ENCODE measurements at regions not wholly inside any gene's neighbourhood (a gene's known extent, or its start where the extent isn't known, plus 50 kb on each side); places are given as distances from the start of the nearest gene placed in this dataset.
A peak's percentile ranks its signal among the peaks of the same experiment; 100 is the strongest.
"Not testable (repeated sequence)": the region's sequence is repeated elsewhere in the genome, so short reads cannot be mapped to it uniquely, and the experiment has no call there.

- no peak for DNase-seq
- Histone ChIP-seq H2AK5ac (ENCODE audit: low read length) (no peak overlapping the region), H3K4me3 (ENCODE audit: low read length) (no peak overlapping the region), H3K79me1 (ENCODE audit: low read length) (no peaks in the 10 kb centered on the region), H3K23ac (ENCODE audit: low read length) (no peak overlapping the region), H3K27ac (ENCODE audit: low read depth, low read length) (no peak overlapping the region), H3K4me1 (ENCODE audit: control insufficient read depth, low read depth, low read length) (no peaks in the 10 kb centered on the region), H3K79me2 (ENCODE audit: control insufficient read depth, insufficient read depth, low read length) (no peaks in the 10 kb centered on the region), H3K9ac (ENCODE audit: low read length) (no peak overlapping the region), H4K5ac (ENCODE audit: low read length) (no peak overlapping the region), H3K4ac (ENCODE audit: low read depth, low read length) (no peak overlapping the region), H3K36me3 (ENCODE audit: control insufficient read depth, insufficient read depth, low read length) (no peaks in the 10 kb centered on the region), H3K27me3 (ENCODE audit: insufficient read depth, low read length, poor library complexity) (no peaks in the 10 kb centered on the region), H3K4me2 (ENCODE audit: low read length) (no peak overlapping the region), H2BK120ac (ENCODE audit: low read depth, low read length) (no peak overlapping the region), H2BK5ac (ENCODE audit: low read length) (no peak overlapping the region), H4K8ac (ENCODE audit: low read depth, low read length) (no peak overlapping the region), H3K56ac (ENCODE audit: low read length) (no peak overlapping the region), H3K18ac (ENCODE audit: low read length) (no peak overlapping the region), H2BK15ac (replicated peaks; ENCODE audit: low read depth) (no peak overlapping the region)
- WGBS (ENCODE audit: extremely low coverage, insufficient coverage, low lambda C conversion rate) = no CpG with 5 or more reads among the region's 5 CpGs
Observed at GRCh38 chrX:131649741-131650140, 105.9 kb downstream of the OR13H1 start.

DNA sequence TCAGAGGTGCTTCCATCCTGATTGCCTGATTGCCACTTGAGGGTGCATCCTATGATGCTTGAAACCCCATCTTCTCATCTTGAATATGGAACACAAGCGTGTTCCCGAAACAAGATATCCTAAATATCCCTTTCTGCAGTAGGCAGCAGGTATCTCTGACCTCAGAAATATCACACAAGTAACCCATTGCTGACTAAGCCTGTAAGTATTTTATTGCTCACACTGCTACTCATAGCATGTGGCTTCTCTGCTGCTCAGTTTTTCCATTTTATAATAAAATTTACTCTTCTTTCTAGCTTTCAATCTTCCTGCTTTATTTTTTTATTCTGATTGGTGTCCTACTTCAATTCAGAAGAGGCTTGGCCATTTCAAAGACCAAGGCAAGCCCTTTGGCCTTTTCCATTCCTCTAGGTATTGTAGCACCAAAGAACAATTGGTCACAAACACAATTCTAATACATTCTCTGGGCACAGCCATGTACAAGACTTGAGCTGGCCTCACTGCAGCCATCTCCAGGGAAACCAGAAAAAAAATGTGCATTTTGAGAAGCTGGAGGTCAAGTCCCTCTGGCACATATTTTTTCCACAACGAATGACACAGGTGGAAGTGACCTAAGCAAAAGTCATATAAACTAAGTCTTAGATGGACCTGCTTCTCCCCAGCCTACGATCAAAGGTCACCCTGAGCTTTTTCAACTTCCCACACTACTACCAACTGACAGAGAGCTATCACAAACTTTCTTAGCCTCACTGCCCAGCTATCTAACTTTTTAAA, 107.0 kb downstream of the OR13H1 start:
- no peaks in the 10 kb centered on the region for H3K79me1 ChIP-seq (ENCODE audit: low read length)
- H3K4me1 ChIP-seq (ENCODE audit: control insufficient read depth, low read depth, low read length) = no peaks in the 10 kb centered on the region
- no peak overlapping the region for H2BK15ac ChIP-seq (replicated peaks; ENCODE audit: low read depth)
- H3K56ac ChIP-seq (ENCODE audit: low read length) = no peak overlapping the region
- WGBS (ENCODE audit: extremely low coverage, insufficient coverage, low lambda C conversion rate) = no CpG with 5 or more reads among the region's 4 CpGs
- H3K27me3 ChIP-seq (ENCODE audit: insufficient read depth, low read length, poor library complexity) = no peaks in the 10 kb centered on the region
- H3K4me2 ChIP-seq (ENCODE audit: low read length) = no peak overlapping the region
- no peak overlapping the region for H3K4ac ChIP-seq (ENCODE audit: low read depth, low read length)
- no peak overlapping the region for H2AK5ac ChIP-seq (ENCODE audit: low read length)
- no peaks in the 10 kb centered on the region for H3K36me3 ChIP-seq (ENCODE audit: control insufficient read depth, insufficient read depth, low read length)
- DNase-seq = no peak
- H3K23ac ChIP-seq (ENCODE audit: low read length) = no peak overlapping the region
- H2BK120ac ChIP-seq (ENCODE audit: low read depth, low read length) = no peak overlapping the region
- H4K8ac ChIP-seq (ENCODE audit: low read depth, low read length) = no peak overlapping the region
- no peaks in the 10 kb centered on the region for H3K79me2 ChIP-seq (ENCODE audit: control insufficient read depth, insufficient read depth, low read length)
- no peak overlapping the region for H3K27ac ChIP-seq (ENCODE audit: low read depth, low read length)
- no peak overlapping the region for H2BK5ac ChIP-seq (ENCODE audit: low read length)
- no peak overlapping the region for H3K18ac ChIP-seq (ENCODE audit: low read length)
- H3K4me3 ChIP-seq (ENCODE audit: low read length) = no peak overlapping the region
- no peak overlapping the region for H4K5ac ChIP-seq (ENCODE audit: low read length)
- no peak overlapping the region for H3K9ac ChIP-seq (ENCODE audit: low read length)

DNA sequence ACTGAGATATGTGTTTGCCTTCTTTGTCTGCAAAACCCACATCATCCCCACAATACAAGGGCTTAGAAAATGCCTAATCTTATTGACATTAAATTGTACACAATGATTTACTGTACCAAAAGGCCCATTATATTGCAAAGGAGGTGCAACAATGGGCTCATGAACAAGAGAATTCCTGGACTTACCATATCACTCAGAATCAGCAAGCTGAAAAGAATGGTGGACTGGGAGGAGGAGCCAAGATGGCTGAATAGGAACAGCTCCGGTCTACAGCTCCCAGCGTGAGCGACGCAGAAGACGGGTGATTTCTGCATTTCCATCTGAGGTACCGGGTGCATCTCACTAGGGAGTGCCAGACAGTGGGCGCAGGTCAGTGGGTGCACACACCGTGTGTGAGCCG, 119.9 kb downstream of the OR13H1 start:
- H3K18ac ChIP-seq (ENCODE audit: low read length); H3K23ac ChIP-seq (ENCODE audit: low read length); H2AK5ac ChIP-seq (ENCODE audit: low read length); H4K8ac ChIP-seq (ENCODE audit: low read depth, low read length); H2BK120ac ChIP-seq (ENCODE audit: low read depth, low read length); H3K4me2 ChIP-seq (ENCODE audit: low read length); H2BK5ac ChIP-seq (ENCODE audit: low read length); H3K27ac ChIP-seq (ENCODE audit: low read depth, low read length); DNase-seq; H4K5ac ChIP-seq (ENCODE audit: low read length); H3K9ac ChIP-seq (ENCODE audit: low read length); H3K4me1 ChIP-seq (ENCODE audit: control insufficient read depth, low read depth, low read length); H3K4me3 ChIP-seq (ENCODE audit: low read length); H2BK15ac ChIP-seq (replicated peaks; ENCODE audit: low read depth); H3K79me1 ChIP-seq (ENCODE audit: low read length); H3K27me3 ChIP-seq (ENCODE audit: insufficient read depth, low read length, poor library complexity); H3K36me3 ChIP-seq (ENCODE audit: control insufficient read depth, insufficient read depth, low read length); H3K56ac ChIP-seq (ENCODE audit: low read length); H3K79me2 ChIP-seq (ENCODE audit: control insufficient read depth, insufficient read depth, low read length); H3K4ac ChIP-seq (ENCODE audit: low read depth, low read length): not testable (repeated sequence)
- no CpG with 5 or more reads among the region's 9 CpGs for WGBS (ENCODE audit: extremely low coverage, insufficient coverage, low lambda C conversion rate)

DNA sequence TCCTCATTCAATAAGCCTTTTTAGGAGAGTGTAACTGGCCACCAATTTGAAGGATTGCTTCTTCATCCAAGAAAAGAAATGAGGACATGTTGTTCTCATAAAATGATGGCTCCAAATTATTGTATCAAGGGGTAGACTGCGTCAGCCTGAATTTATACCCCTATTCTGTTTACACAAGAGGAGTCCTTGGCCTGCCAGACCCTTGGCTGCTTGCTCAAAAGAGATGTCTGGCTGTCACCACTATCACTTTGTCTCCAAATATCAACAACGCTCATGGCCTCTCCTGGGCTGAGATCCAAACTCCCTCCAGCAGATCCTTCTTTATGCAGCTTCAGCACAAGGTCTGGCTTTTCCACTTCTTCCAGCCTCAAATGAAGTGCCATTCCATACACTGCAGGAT, 127.9 kb downstream of the OR13H1 start:
- DNase-seq = no peak
- no peak overlapping the region for H3K4ac ChIP-seq (ENCODE audit: low read depth, low read length)

GRCh38 chrX:131675596-131676194, 131.8 kb downstream of the OR13H1 start:
- Histone ChIP-seq H3K27ac (ENCODE audit: low read depth, low read length) (no peak overlapping the region), H2BK5ac (ENCODE audit: low read length) (no peak overlapping the region), H2AK5ac (ENCODE audit: low read length) (no peak overlapping the region), H3K56ac (ENCODE audit: low read length) (no peak overlapping the region), H3K23ac (ENCODE audit: low read length) (no peak overlapping the region), H4K5ac (ENCODE audit: low read length) (no peak overlapping the region), H3K79me2 (ENCODE audit: control insufficient read depth, insufficient read depth, low read length) (no peaks in the 10 kb centered on the region), H3K4me1 (ENCODE audit: control insufficient read depth, low read depth, low read length) (no peaks in the 10 kb centered on the region), H2BK120ac (ENCODE audit: low read depth, low read length) (no peak overlapping the region), H3K27me3 (ENCODE audit: insufficient read depth, low read length, poor library complexity) (no peaks in the 10 kb centered on the region), H2BK15ac (replicated peaks; ENCODE audit: low read depth) (no peak overlapping the region), H3K4me3 (ENCODE audit: low read length) (no peak overlapping the region), H3K79me1 (ENCODE audit: low read length) (no peaks in the 10 kb centered on the region), H3K18ac (ENCODE audit: low read length) (no peak overlapping the region), H3K36me3 (ENCODE audit: control insufficient read depth, insufficient read depth, low read length) (no peaks in the 10 kb centered on the region), H4K8ac (ENCODE audit: low read depth, low read length) (no peak overlapping the region), H3K4me2 (ENCODE audit: low read length) (no peak overlapping the region), H3K4ac (ENCODE audit: low read depth, low read length) (no peak overlapping the region), H3K9ac (ENCODE audit: low read length) (no peak overlapping the region)
- no CpG with 5 or more reads among the region's 1 CpG for WGBS (ENCODE audit: extremely low coverage, insufficient coverage, low lambda C conversion rate)
- peak; percentile 49 for DNase-seq

More for the DNA sequence above, 127.9 kb downstream of the OR13H1 start:
- H4K5ac ChIP-seq (ENCODE audit: low read length) = no peak overlapping the region
- H3K79me2 ChIP-seq (ENCODE audit: control insufficient read depth, insufficient read depth, low read length) = no peaks in the 10 kb centered on the region
- H2BK15ac ChIP-seq (replicated peaks; ENCODE audit: low read depth) = no peak overlapping the region
- H4K8ac ChIP-seq (ENCODE audit: low read depth, low read length) = no peak overlapping the region
- no peaks in the 10 kb centered on the region for H3K27me3 ChIP-seq (ENCODE audit: insufficient read depth, low read length, poor library complexity)
- no peak overlapping the region for H3K56ac ChIP-seq (ENCODE audit: low read length)
- H3K4me1 ChIP-seq (ENCODE audit: control insufficient read depth, low read depth, low read length) = no peaks in the 10 kb centered on the region
- H3K36me3 ChIP-seq (ENCODE audit: control insufficient read depth, insufficient read depth, low read length) = no peaks in the 10 kb centered on the region
- no peak overlapping the region for H3K9ac ChIP-seq (ENCODE audit: low read length)
- no peak overlapping the region for H3K4me2 ChIP-seq (ENCODE audit: low read length)
- H2BK120ac ChIP-seq (ENCODE audit: low read depth, low read length) = no peak overlapping the region
- no peak overlapping the region for H3K27ac ChIP-seq (ENCODE audit: low read depth, low read length)
- no peak overlapping the region for H3K23ac ChIP-seq (ENCODE audit: low read length)
- H3K79me1 ChIP-seq (ENCODE audit: low read length) = no peaks in the 10 kb centered on the region
- no peak overlapping the region for H2AK5ac ChIP-seq (ENCODE audit: low read length)
- H3K18ac ChIP-seq (ENCODE audit: low read length) = no peak overlapping the region
- no peak overlapping the region for H2BK5ac ChIP-seq (ENCODE audit: low read length)
- H3K4me3 ChIP-seq (ENCODE audit: low read length) = no peak overlapping the region
- WGBS (ENCODE audit: extremely low coverage, insufficient coverage, low lambda C conversion rate) = no CpG with 5 or more reads among the region's 2 CpGs
